AG10803 (cell line): ENCODE measurements at regions not wholly inside any gene's neighbourhood (a gene's known extent, or its start where the extent isn't known, plus 50 kb on each side); places are given as distances from the start of the nearest gene placed in this dataset.

Experiments
- DNase-seq: peaks from one replicate; pipeline ENCODE4 v3.0.0; 2010; ENCODE audit warnings: low read depth
- H3K4me3 ChIP-seq: 2 replicates; pipeline ENCODE4 v1.5.1; 2011; ENCODE audit warnings: mild to moderate bottlenecking, low read length, control low read depth
- TF ChIP-seq, protein P1 (sequence below): conservative IDR thresholded peaks from 2 replicates; pipeline ENCODE4 v1.5.1; 2011; ENCODE audit warnings: mild to moderate bottlenecking, low read length, control low read depth, inconsistent platforms

DNA sequence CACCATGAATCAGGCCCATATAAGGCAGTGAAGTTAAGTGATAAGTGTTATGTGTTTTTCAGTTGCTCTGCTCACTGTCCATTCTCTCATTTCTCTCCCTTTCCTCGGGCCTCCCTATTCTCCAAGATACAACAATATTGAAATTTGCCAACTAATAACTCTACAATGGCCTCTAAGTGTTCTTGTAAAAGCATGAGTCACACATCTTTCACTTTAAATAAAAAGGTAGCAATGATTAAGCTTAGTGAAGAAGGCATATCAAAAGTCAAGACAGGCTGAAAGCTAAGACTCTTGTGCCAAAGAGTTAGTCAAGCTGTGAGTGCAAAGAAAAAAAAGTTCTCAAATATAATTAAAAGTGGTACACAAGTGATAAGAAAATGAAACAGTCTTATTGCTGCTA lies 675.4 kb downstream of the OTOL1 start:
- no peak for DNase-seq
- TF ChIP-seq, protein P1, sequence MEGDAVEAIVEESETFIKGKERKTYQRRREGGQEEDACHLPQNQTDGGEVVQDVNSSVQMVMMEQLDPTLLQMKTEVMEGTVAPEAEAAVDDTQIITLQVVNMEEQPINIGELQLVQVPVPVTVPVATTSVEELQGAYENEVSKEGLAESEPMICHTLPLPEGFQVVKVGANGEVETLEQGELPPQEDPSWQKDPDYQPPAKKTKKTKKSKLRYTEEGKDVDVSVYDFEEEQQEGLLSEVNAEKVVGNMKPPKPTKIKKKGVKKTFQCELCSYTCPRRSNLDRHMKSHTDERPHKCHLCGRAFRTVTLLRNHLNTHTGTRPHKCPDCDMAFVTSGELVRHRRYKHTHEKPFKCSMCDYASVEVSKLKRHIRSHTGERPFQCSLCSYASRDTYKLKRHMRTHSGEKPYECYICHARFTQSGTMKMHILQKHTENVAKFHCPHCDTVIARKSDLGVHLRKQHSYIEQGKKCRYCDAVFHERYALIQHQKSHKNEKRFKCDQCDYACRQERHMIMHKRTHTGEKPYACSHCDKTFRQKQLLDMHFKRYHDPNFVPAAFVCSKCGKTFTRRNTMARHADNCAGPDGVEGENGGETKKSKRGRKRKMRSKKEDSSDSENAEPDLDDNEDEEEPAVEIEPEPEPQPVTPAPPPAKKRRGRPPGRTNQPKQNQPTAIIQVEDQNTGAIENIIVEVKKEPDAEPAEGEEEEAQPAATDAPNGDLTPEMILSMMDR, result no peak
- no peak overlapping the region for H3K4me3 ChIP-seq

DNA sequence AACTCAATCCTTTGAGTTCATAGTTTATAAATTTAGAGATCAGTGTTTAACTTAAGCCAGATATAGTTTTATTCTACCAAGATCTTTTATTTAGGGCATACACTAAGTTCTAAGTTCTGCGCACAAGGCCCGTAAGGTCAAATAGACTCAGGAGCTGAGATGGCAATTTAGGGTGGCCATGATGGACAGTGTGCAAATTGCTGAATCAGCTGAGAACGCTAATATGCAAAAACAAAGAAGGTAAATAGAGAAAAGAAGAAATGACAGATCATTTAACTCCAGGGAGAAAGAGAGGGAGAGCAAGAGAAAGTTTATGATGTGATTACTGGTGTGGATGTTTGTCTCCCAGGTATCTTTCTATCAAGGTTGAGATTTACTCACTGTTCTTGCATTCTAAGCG lies 678.5 kb downstream of the OTOL1 start:
- TF ChIP-seq, protein P1, result no peak

DNA sequence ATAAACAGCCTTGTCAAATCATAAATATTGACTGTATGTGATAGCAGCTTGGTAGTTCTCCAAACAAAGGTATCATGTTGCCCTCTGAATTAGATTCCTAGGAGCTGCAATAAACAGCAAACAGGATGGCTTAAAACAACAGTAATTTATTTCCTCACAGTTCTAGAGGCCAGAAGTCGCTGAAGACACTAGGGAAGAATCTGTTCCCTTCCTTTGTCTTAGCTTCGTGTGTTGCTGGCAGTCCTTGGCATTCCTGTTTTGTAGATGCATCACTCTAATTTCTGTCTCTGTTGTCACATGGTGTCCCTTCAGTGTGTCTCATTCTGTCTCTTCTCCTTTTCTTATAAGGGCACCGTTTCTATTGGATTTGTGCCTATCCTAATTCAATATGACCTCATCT lies 679.3 kb downstream of the OTOL1 start:
- TF ChIP-seq, protein P1, result no peak
- H3K4me3 ChIP-seq, result no peak overlapping the region
- no peak for DNase-seq

More for the DNA sequence above, 678.5 kb downstream of the OTOL1 start:
- no peak for DNase-seq
- H3K4me3 ChIP-seq, result no peak overlapping the region

DNA sequence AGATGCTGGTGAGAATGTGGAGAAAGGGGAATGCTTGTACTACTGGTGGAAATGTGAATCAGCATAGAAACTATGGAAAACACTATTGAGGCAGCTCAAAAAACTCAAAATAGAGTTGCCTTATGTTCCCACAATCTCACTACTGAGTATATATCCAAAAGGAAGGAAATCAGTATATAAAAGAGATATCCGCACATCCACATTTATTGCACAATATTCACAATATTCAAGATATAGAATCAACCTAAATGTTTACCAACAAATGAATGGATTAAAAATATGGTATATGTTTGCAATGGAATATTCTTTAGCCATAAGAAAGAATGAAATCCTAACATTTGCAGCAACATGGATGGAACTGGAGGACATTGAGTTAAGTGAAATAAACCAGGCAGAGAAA lies 686.8 kb downstream of the OTOL1 start:
- TF ChIP-seq, protein P1, result no peak
- DNase-seq, result no peak
- H3K4me3 ChIP-seq, result no peak overlapping the region

DNA sequence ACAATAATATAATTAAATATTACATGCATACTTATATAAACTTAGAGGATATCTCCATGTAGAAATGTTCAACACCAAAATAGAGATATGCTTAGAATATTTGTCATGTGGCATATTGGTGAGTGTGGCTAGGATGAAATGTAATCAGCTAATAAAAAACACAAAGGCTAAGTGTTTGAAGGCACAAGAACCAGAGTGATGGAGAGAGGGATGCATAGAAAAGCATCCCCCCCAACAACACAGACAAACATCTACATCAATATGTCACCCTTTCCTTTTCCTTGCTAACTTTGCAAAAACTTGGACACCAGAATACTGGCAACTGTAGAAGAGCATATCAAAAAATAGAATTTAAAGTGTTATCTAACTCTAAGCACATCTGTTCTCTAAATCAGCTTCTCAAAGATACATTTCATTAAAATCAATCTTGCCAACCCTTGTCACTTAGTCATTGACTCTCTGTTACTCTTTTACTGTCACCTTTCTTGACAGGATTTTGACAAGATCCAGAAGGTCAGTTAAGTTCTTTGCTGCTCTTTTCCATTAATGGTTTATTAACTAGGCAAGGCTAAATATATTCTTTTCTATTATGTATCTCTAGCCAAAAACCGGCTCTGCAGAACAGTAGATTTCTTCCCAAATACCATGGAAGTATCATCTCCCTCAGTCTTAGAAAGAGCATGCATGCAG lies 695.9 kb downstream of the OTOL1 start:
- TF ChIP-seq, protein P1, result no peak
- no peak overlapping the region for H3K4me3 ChIP-seq
- DNase-seq, result no peak

DNA sequence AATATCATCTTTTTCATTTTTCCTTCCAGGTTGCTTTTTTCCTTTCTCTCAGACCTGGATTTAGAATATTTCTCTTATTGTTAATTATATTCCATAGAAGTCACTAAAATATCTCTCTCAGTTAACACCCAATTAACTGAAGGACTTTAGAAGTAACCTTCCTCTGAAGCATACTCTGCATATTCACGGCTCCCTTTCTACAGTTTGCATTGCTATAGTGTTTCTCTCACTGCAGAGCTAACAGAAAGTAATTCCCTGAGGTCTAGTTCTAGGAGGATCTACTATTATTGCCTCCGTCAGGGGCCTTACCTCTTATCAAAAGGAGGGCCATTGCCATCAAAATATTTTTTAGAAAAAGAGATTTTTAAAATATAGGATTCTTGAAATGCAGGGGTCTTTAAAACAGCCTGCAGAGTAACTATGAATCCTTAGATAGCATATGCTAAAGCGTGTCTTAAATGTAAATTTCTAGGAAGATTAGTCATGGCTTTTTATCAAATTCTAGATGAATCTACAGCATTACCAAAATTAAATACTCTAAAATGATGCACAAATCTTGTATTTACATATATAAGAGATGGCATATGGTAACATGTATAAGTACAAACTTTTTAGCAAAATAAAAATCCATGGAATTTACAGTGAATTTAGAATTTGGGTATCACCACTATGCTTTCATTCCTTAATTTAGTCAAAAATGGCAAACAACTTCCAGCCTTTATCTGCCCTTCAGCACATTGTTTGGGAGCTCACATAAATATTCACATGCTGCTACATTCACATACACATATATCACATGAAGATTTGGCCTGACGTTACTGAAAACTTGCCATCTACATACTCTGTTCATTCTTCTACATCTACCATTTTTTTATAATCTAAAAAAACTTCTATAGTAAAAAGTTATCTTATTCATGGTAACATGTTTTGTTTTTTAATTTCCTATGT lies 696.8 kb downstream of the OTOL1 start:
- DNase-seq, result no peak
- H3K4me3 ChIP-seq, result no peak overlapping the region
- TF ChIP-seq, protein P1, result no peak
